B cell (primary cell): ENCODE measurements at regions not wholly inside any gene's neighbourhood (a gene's known extent, or its start where the extent isn't known, plus 50 kb on each side); places are given as distances from the start of the nearest gene placed in this dataset.

Experiments used
- ATAC-seq: fragments of 200-7000 bp; cut with Tn5 transposase; one replicate; pipeline ENCODE4 v1.10.0; 2021; ENCODE audit warnings: low read depth, mild to moderate bottlenecking, moderate number of reproducible peaks, moderate library complexity
- CTCF ChIA-PET: fragments of 350-600 bp; sonication (Branson Sonifier 250); formaldehyde crosslinking; loops from one replicate; lab custom pipeline; 2021; ENCODE audit warnings: antibody characterized with exemption, inconsistent platforms; lab: Charles Lee
- POLR2A ChIA-PET: fragments of 350-600 bp; sonication (Branson Sonifier 250); formaldehyde crosslinking; loops from one replicate; lab custom pipeline; 2021; ENCODE audit warnings: antibody characterized with exemption; lab: Charles Lee
- DNase-seq: peaks from one replicate; pipeline ENCODE4 v3.0.0; 2013
- H2AFZ ChIP-seq: 2 replicates; pipeline ENCODE4 v1.6.1; 2012; ENCODE audit warnings: mild to moderate bottlenecking, low read depth, low read length; ENCODE audit not compliant: insufficient read depth, poor library complexity, severe bottlenecking
- H3K27ac ChIP-seq, 2 donors: 1 replicate in 1 of 2; 2 replicates in 1 of 2; pipeline ENCODE4 v1.5.1; 2012 to 2013; ENCODE audit warnings: low read length in 2 of 2, mild to moderate bottlenecking in 2 of 2, moderate library complexity in 1 of 2
- H3K27me3 ChIP-seq, 4 experiments: fragments of 200-600 bp in 1 of 4; sonication (generic) in 1 of 4; replicated peaks in 1 of 4; 1 replicate in 2 of 4; 2 replicates in 2 of 4; pipeline versions ENCODE4 v1.6.1 to v1.7.0; 2013 to 2016; ENCODE audit warnings: low read length in 3 of 4, mild to moderate bottlenecking in 2 of 4, mixed read lengths in 1 of 4, moderate library complexity in 1 of 4; ENCODE audit not compliant: insufficient read depth in 4 of 4, control insufficient read depth in 3 of 4; ENCODE audit errors: control extremely low read depth in 1 of 4
- H3K36me3 ChIP-seq, 2 experiments: replicated peaks in 1 of 2; 1 replicate in 1 of 2; 2 replicates in 1 of 2; pipeline versions ENCODE4 v1.6.1 to v1.7.1; 2013; ENCODE audit warnings: low read length in 1 of 2; ENCODE audit not compliant: insufficient read depth in 2 of 2, control insufficient read depth in 1 of 2; ENCODE audit errors: control extremely low read depth in 1 of 2, extremely low read depth in 1 of 2
- H3K4me1 ChIP-seq, 2 donors: fragments of 200-600 bp in 1 of 2; sonication (generic) in 1 of 2; 1 replicate in 1 of 2; 2 replicates in 1 of 2; pipeline versions ENCODE4 v1.5.1 to v1.6.1; 2013 to 2017; ENCODE audit warnings: low read length in 2 of 2; ENCODE audit not compliant: control insufficient read depth in 2 of 2, insufficient read depth in 2 of 2
- H3K4me2 ChIP-seq: replicated peaks from 2 replicates; pipeline ENCODE3; 2012; ENCODE audit warnings: mild to moderate bottlenecking, low read depth, low read length; ENCODE audit not compliant: poor library complexity, severe bottlenecking
- H3K4me3 ChIP-seq, 5 experiments: fragments of 200-600 bp in 1 of 5; sonication (generic) in 1 of 5; 1 replicate in 3 of 5; 2 replicates in 2 of 5; pipeline versions ENCODE4 v1.5.1 to v1.7.0; 2011 to 2016; ENCODE audit warnings: low read length in 4 of 5, mild to moderate bottlenecking in 4 of 5, low read depth in 2 of 5, control low read depth in 1 of 5, moderate library complexity in 1 of 5; ENCODE audit not compliant: insufficient read depth in 1 of 5; ENCODE audit errors: control extremely low read depth in 1 of 5, extremely low read depth in 1 of 5
- H3K79me2 ChIP-seq: fragments of 200-600 bp; sonication (generic); one replicate; pipeline ENCODE4 v1.6.0; 2016; ENCODE audit warnings: low read length; ENCODE audit not compliant: control insufficient read depth, insufficient read depth
- H3K9ac ChIP-seq: fragments of 200-600 bp; sonication (generic); 2 replicates; pipeline ENCODE4 v1.6.1; 2017; ENCODE audit warnings: mild to moderate bottlenecking, low read length, moderate library complexity
- H3K9me3 ChIP-seq, 3 donors: one replicate each; pipeline versions ENCODE4 v1.6.1 to v1.7.1; 2013; ENCODE audit warnings: low read length in 2 of 3; ENCODE audit not compliant: control insufficient read depth in 2 of 3, insufficient read depth in 1 of 3; ENCODE audit errors: control extremely low read depth in 1 of 3
- H4K20me1 ChIP-seq: 2 replicates; pipeline ENCODE4 v1.6.0; 2012; ENCODE audit warnings: mild to moderate bottlenecking, low read length; ENCODE audit not compliant: insufficient read depth, control insufficient read depth, poor library complexity, severe bottlenecking
- H3K27ac Mint-ChIP-seq: one replicate; pipeline ENCODE4 v1.8.0; 2021; ENCODE audit warnings: mixed read lengths
- H3K27me3 Mint-ChIP-seq: one replicate; pipeline ENCODE4 v1.8.0; 2021; ENCODE audit warnings: mixed read lengths
- H3K4me1 Mint-ChIP-seq: one replicate; pipeline ENCODE4 v1.8.0; 2021; ENCODE audit warnings: mixed read lengths
- H3K4me3 Mint-ChIP-seq: one replicate; pipeline ENCODE4 v1.8.0; 2021; ENCODE audit warnings: mixed read lengths
- H3K9me3 Mint-ChIP-seq: one replicate; pipeline ENCODE4 v1.8.0; 2022; ENCODE audit warnings: mixed read lengths; ENCODE audit not compliant: insufficient read depth
- CTCF ChIP-seq: fragments of 200-600 bp; IDR thresholded peaks from one replicate; pipeline ENCODE4 v1.8.0; 2022; ENCODE audit warnings: antibody characterized with exemption, mild to moderate bottlenecking
- EZH2 ChIP-seq: IDR thresholded peaks from 2 replicates; pipeline ENCODE4 v1.6.1; 2012; ENCODE audit warnings: borderline replicate concordance, low read depth, mild to moderate bottlenecking, moderate library complexity, low read length; ENCODE audit not compliant: insufficient read depth, poor library complexity, severe bottlenecking
- WGBS: methylation state at CpG from one replicate; pipeline ENCODE4 v1.1.5; 2013; ENCODE audit warnings: missing lambda C conversion rate; ENCODE audit not compliant: insufficient coverage; 5-methylcytosine and 5-hydroxymethylcytosine counted together
- intact Hi-C: fragments of 100-400 bp; cut with micrococcal nuclease; formaldehyde crosslinking; loops from one replicate; pipeline ENCODE4 v1.10.0; 2022

GRCh38 chr6:156612361-156612760 lies 164.8 kb upstream of the ARID1B start:
- Mint-ChIP-seq H3K4me1 (no peaks in the 10 kb centered on the region), H3K27me3 (no peaks in the 10 kb centered on the region), H3K4me3 (no peak overlapping the region), H3K27ac (no peak overlapping the region), H3K9me3 (peaks cover 14% of the 10 kb centered on the region)
- intact Hi-C loops = no loop called here
- ChIA-PET POLR2A (no interaction called here), CTCF (no interaction called here)
- Histone ChIP-seq H3K27ac (no peak overlapping the region), H3K9me3 (peaks cover 8 to 33% (median 15%) of the 10 kb centered on the region in 3 donors), H3K4me2 (no peak overlapping the region), H3K9ac (no peak overlapping the region), H3K27me3 (no peaks in the 10 kb centered on the region), H3K79me2 (no peaks in the 10 kb centered on the region), H2AFZ (no peak overlapping the region), H3K36me3 (no peaks in the 10 kb centered on the region), H3K4me1 (no peaks in the 10 kb centered on the region), H4K20me1 (no peaks in the 10 kb centered on the region), H3K4me3 (no peak overlapping the region)
- DNase-seq = no peak
- no peak for TF ChIP-seq EZH2
- TF ChIP-seq CTCF = no peak
- ATAC-seq = no peak

GRCh38 chr6:156602066-156602385 lies 175.2 kb upstream of the ARID1B start:
- POLR2A ChIA-PET = no interaction called here
- no peaks in the 10 kb centered on the region for H3K79me2 ChIP-seq
- ATAC-seq (no peak), DNase-seq (no peak)
- no peak overlapping the region for H3K9ac ChIP-seq
- H3K9me3 ChIP-seq = peaks cover 0 to 8% (median 0%) of the 10 kb centered on the region in 3 donors
- H2AFZ ChIP-seq = no peak overlapping the region
- H3K4me3 ChIP-seq = no peak overlapping the region
- peak overlapping the region; percentile 8 for H3K4me2 ChIP-seq
- H3K27ac ChIP-seq = no peak overlapping the region
- H4K20me1 ChIP-seq = no peaks in the 10 kb centered on the region
- Mint-ChIP-seq H3K4me1 (peaks cover 14% of the 10 kb centered on the region), H3K9me3 (no peaks in the 10 kb centered on the region), H3K27me3 (peaks cover 4% of the 10 kb centered on the region), H3K4me3 (no peak overlapping the region), H3K27ac (no peak overlapping the region)
- no peaks in the 10 kb centered on the region for H3K27me3 ChIP-seq
- CTCF ChIA-PET = no interaction called here
- intact Hi-C loops = no loop called here
- peaks cover 0 to 11% of the 10 kb centered on the region in 2 donors for H3K4me1 ChIP-seq
- no peaks in the 10 kb centered on the region for H3K36me3 ChIP-seq
- 80% methylated on average over 7 of the region's 7 CpGs for WGBS
- TF ChIP-seq CTCF = no peak
- no peak for TF ChIP-seq EZH2
